Neural cell (in vitro differentiated cells): ENCODE measurements at regions not wholly inside any gene's neighbourhood (a gene's known extent, or its start where the extent isn't known, plus 50 kb on each side); places are given as distances from the start of the nearest gene placed in this dataset.

Source experiments
- CTCF ChIP-seq: fragments of 450-650 bp; IDR thresholded peaks from 2 replicates; pipeline ENCODE4 v1.5.1; 2014; ENCODE audit warnings: antibody characterized with exemption, mild to moderate bottlenecking, moderate library complexity; ENCODE audit not compliant: poor library complexity, severe bottlenecking
- EP300 ChIP-seq: fragments of 450-650 bp; conservative IDR thresholded peaks from 2 replicates; pipeline ENCODE4 v1.6.1; 2014; ENCODE audit warnings: antibody characterized with exemption, mild to moderate bottlenecking, moderate library complexity; ENCODE audit not compliant: poor library complexity, severe bottlenecking
- EZH2 ChIP-seq: fragments of 200-600, 300-800 bp; shearing (Covaris generic), sonication (generic); IDR thresholded peaks from 2 replicates; pipeline ENCODE4 v1.6.1; 2014; ENCODE audit warnings: antibody characterized with exemption, low read length, borderline replicate concordance, mild to moderate bottlenecking; ENCODE audit not compliant: insufficient read depth, poor library complexity, severe bottlenecking
- MXI1 ChIP-seq: fragments of 450-650 bp; conservative IDR thresholded peaks from 2 replicates; pipeline ENCODE4 v1.6.1; 2014; ENCODE audit warnings: antibody characterized with exemption, mild to moderate bottlenecking; ENCODE audit not compliant: poor library complexity, severe bottlenecking
- POLR2AphosphoS5 ChIP-seq: IDR thresholded peaks from 2 replicates; pipeline ENCODE4 v1.6.1; 2012
- SMC3 ChIP-seq: fragments of 450-650 bp; conservative IDR thresholded peaks from 2 replicates; pipeline ENCODE4 v1.6.1; 2014; ENCODE audit warnings: antibody characterized with exemption, mild to moderate bottlenecking, moderate library complexity; ENCODE audit not compliant: poor library complexity
- TAF1 ChIP-seq: IDR thresholded peaks from 2 replicates; pipeline ENCODE4 v1.6.1; 2012; ENCODE audit warnings: low read depth
- TF ChIP-seq, protein P1 (sequence below): IDR thresholded peaks from 2 replicates; pipeline ENCODE4 v1.6.1; 2012; ENCODE audit warnings: borderline replicate concordance

GRCh38 chr14:48023881-48024280, 348.5 kb upstream of the MDGA2 start:
- no peak for TF ChIP-seq POLR2AphosphoS5
- no peak for TF ChIP-seq CTCF
- no peak for TF ChIP-seq TAF1
- no peak for TF ChIP-seq EP300
- TF ChIP-seq, protein P1, sequence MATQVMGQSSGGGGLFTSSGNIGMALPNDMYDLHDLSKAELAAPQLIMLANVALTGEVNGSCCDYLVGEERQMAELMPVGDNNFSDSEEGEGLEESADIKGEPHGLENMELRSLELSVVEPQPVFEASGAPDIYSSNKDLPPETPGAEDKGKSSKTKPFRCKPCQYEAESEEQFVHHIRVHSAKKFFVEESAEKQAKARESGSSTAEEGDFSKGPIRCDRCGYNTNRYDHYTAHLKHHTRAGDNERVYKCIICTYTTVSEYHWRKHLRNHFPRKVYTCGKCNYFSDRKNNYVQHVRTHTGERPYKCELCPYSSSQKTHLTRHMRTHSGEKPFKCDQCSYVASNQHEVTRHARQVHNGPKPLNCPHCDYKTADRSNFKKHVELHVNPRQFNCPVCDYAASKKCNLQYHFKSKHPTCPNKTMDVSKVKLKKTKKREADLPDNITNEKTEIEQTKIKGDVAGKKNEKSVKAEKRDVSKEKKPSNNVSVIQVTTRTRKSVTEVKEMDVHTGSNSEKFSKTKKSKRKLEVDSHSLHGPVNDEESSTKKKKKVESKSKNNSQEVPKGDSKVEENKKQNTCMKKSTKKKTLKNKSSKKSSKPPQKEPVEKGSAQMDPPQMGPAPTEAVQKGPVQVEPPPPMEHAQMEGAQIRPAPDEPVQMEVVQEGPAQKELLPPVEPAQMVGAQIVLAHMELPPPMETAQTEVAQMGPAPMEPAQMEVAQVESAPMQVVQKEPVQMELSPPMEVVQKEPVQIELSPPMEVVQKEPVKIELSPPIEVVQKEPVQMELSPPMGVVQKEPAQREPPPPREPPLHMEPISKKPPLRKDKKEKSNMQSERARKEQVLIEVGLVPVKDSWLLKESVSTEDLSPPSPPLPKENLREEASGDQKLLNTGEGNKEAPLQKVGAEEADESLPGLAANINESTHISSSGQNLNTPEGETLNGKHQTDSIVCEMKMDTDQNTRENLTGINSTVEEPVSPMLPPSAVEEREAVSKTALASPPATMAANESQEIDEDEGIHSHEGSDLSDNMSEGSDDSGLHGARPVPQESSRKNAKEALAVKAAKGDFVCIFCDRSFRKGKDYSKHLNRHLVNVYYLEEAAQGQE = no peak
- TF ChIP-seq MXI1 = no peak
- no peak for TF ChIP-seq SMC3
- no peak for TF ChIP-seq EZH2
